ENCODE measurements at regions not wholly inside any gene's neighbourhood (a gene's known extent, or its start where the extent isn't known, plus 50 kb on each side); places are given as distances from the start of the nearest gene placed in this dataset.

GRCh38 chr12:13373803-13374202, 177.3 kb downstream of the EMP1 start:
- Histone ChIP-seq H3K9ac (ENCODE audit: low read length in 2 of 2) (no peak overlapping the region), H3K27ac (ENCODE audit: low read length) (no peak overlapping the region), H3K27me3 (ENCODE audit: control insufficient read depth in 1 of 2, insufficient read depth in 2 of 2, low read length in 2 of 2) (no peaks in the 10 kb centered on the region), H3K4me3 (ENCODE audit: low read length in 2 of 2) (no peak overlapping the region), H3K9me3 (ENCODE audit: control insufficient read depth in 2 of 2, low read length in 2 of 2) (no peaks in the 10 kb centered on the region), H3K36me3 (ENCODE audit: control insufficient read depth in 2 of 2, insufficient read depth in 2 of 2, low read length in 2 of 2) (no peaks in the 10 kb centered on the region), H3K4me1 (ENCODE audit: control insufficient read depth, insufficient read depth, low read length) (peaks cover 20% of the 10 kb centered on the region)

DNA sequence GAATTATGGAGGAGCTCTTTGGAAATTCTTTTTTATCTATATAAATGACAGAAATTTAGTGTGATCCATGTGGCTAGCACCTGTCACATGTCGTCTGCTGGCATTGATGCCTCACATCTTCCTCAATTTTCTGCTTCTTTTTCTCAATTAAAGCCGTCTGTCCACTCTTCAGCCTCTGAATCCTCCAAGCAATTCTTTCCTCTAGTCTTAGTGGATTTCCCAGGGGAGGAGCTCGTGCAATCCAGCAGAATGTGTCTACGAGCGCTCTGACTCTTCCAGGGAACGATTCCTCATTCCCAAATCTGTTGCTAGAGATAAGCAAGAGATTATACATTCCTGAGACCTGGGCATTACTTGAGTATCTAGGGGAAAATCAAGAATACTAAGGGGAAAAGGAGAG, 176.6 kb downstream of the EMP1 start:
- Histone ChIP-seq H3K9me3 (ENCODE audit: control insufficient read depth in 2 of 2, low read length in 2 of 2) (no peaks in the 10 kb centered on the region), H3K9ac (ENCODE audit: low read length in 2 of 2) (no peak overlapping the region), H3K27ac (ENCODE audit: low read length) (no peak overlapping the region)

GRCh38 chr12:13372386-13372785, 175.9 kb downstream of the EMP1 start:
- no peak overlapping the region for H3K27ac ChIP-seq (ENCODE audit: low read length)
- no peaks in the 10 kb centered on the region for H3K36me3 ChIP-seq (ENCODE audit: control insufficient read depth in 2 of 2, insufficient read depth in 2 of 2, low read length in 2 of 2)
- H3K4me1 ChIP-seq (ENCODE audit: control insufficient read depth, insufficient read depth, low read length): peaks cover 20% of the 10 kb centered on the region
- no peak overlapping the region for H3K9ac ChIP-seq (ENCODE audit: low read length in 2 of 2)
- no peaks in the 10 kb centered on the region for H3K9me3 ChIP-seq (ENCODE audit: control insufficient read depth in 2 of 2, low read length in 2 of 2)
- H3K27me3 ChIP-seq (ENCODE audit: control insufficient read depth in 1 of 2, insufficient read depth in 2 of 2, low read length in 2 of 2): no peaks in the 10 kb centered on the region
- H3K4me3 ChIP-seq (ENCODE audit: low read length in 2 of 2): no peak overlapping the region

More for the DNA sequence above, 176.6 kb downstream of the EMP1 start:
- H3K4me3 ChIP-seq (ENCODE audit: low read length in 2 of 2): no peak overlapping the region
- no peaks in the 10 kb centered on the region for H3K36me3 ChIP-seq (ENCODE audit: control insufficient read depth in 2 of 2, insufficient read depth in 2 of 2, low read length in 2 of 2)
- no peaks in the 10 kb centered on the region for H3K27me3 ChIP-seq (ENCODE audit: control insufficient read depth in 1 of 2, insufficient read depth in 2 of 2, low read length in 2 of 2)
- H3K4me1 ChIP-seq (ENCODE audit: control insufficient read depth, insufficient read depth, low read length): peaks cover 20% of the 10 kb centered on the region

- H3K9ac ChIP-seq (ENCODE audit: low read length in 2 of 2): no peak overlapping the region
- peaks cover 20% of the 10 kb centered on the region for H3K4me1 ChIP-seq (ENCODE audit: control insufficient read depth, insufficient read depth, low read length)
- no peak overlapping the region for H3K4me3 ChIP-seq (ENCODE audit: low read length in 2 of 2)
- H3K27me3 ChIP-seq (ENCODE audit: control insufficient read depth in 1 of 2, insufficient read depth in 2 of 2, low read length in 2 of 2): no peaks in the 10 kb centered on the region
- H3K9me3 ChIP-seq (ENCODE audit: control insufficient read depth in 2 of 2, low read length in 2 of 2): no peaks in the 10 kb centered on the region
- H3K27ac ChIP-seq (ENCODE audit: low read length): no peak overlapping the region
- H3K36me3 ChIP-seq (ENCODE audit: control insufficient read depth in 2 of 2, insufficient read depth in 2 of 2, low read length in 2 of 2): no peaks in the 10 kb centered on the region
Measured at GRCh38 chr12:13371797-13372196, 175.3 kb downstream of the EMP1 start.

DNA sequence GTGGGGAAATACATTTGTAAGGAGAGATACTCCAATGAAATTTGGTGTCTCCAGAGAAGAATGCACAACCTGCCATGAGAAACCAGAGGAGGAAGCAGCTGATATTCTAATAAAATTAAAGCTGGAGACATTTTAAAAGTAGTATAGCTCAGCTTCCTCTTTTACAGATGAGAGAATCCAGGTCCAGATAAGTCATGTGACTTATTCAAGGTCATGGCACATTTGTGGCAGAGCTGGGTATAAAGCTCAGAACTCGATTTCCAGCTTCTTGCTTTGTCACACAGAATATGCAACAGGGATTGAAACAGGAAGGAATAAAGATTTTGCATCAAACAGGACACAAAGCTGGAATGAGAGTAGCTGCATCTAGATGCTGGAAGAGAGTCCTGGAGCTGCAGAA, 174.8 kb downstream of the EMP1 start:
- no peaks in the 10 kb centered on the region for H3K36me3 ChIP-seq (ENCODE audit: control insufficient read depth in 2 of 2, insufficient read depth in 2 of 2, low read length in 2 of 2)
- no peak overlapping the region for H3K4me3 ChIP-seq (ENCODE audit: low read length in 2 of 2)
- no peaks in the 10 kb centered on the region for H3K27me3 ChIP-seq (ENCODE audit: control insufficient read depth in 1 of 2, insufficient read depth in 2 of 2, low read length in 2 of 2)

DNA sequence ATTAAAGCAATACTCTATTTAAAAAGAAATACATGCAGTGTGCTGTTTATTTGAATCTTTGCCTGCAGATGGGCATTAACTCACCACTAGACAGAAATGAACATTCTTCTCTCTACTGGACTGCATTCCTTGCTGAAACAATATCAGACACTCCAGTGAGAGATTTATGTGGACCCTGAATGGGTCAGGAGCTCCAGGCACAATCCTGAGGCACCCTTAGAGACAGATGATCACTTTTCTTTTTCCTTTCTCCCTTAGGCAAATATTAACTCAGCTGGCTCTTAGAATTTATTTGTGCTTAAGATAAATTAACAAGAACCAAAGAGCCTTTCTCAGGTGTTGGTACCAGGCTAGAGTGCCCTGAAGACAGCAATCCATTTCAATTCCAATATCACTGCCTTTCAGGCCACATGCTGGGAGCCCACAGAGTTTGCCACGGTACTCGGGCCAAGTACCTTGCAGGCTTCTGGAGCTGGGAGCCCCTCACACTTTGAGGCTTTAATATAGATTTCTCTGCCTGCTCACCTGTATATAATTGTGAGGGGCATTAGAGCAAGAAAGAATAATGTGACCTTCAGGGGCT, 173.0 kb downstream of the EMP1 start:
- H3K9ac ChIP-seq (ENCODE audit: low read length in 2 of 2): no peak overlapping the region
- H3K27ac ChIP-seq (ENCODE audit: low read length): no peak overlapping the region
- H3K4me3 ChIP-seq (ENCODE audit: low read length in 2 of 2): no peak overlapping the region
- H3K27me3 ChIP-seq (ENCODE audit: control insufficient read depth in 1 of 2, insufficient read depth in 2 of 2, low read length in 2 of 2): no peaks in the 10 kb centered on the region
- H3K36me3 ChIP-seq (ENCODE audit: control insufficient read depth in 2 of 2, insufficient read depth in 2 of 2, low read length in 2 of 2): no peaks in the 10 kb centered on the region
- no peaks in the 10 kb centered on the region for H3K9me3 ChIP-seq (ENCODE audit: control insufficient read depth in 2 of 2, low read length in 2 of 2)
- peaks cover 3% of the 10 kb centered on the region for H3K4me1 ChIP-seq (ENCODE audit: control insufficient read depth, insufficient read depth, low read length)

More for the DNA sequence above, 174.8 kb downstream of the EMP1 start:
- no peaks in the 10 kb centered on the region for H3K9me3 ChIP-seq (ENCODE audit: control insufficient read depth in 2 of 2, low read length in 2 of 2)
- H3K27ac ChIP-seq (ENCODE audit: low read length): no peak overlapping the region
- H3K9ac ChIP-seq (ENCODE audit: low read length in 2 of 2): no peak overlapping the region
- H3K4me1 ChIP-seq (ENCODE audit: control insufficient read depth, insufficient read depth, low read length): peaks cover 20% of the 10 kb centered on the region

GRCh38 chr12:13368971-13369370, 172.4 kb downstream of the EMP1 start:
- H3K27ac ChIP-seq (ENCODE audit: low read length): no peak overlapping the region
- no peaks in the 10 kb centered on the region for H3K9me3 ChIP-seq (ENCODE audit: control insufficient read depth in 2 of 2, low read length in 2 of 2)
- H3K27me3 ChIP-seq (ENCODE audit: control insufficient read depth in 1 of 2, insufficient read depth in 2 of 2, low read length in 2 of 2): no peaks in the 10 kb centered on the region
- no peaks in the 10 kb centered on the region for H3K36me3 ChIP-seq (ENCODE audit: control insufficient read depth in 2 of 2, insufficient read depth in 2 of 2, low read length in 2 of 2)
- peaks cover 3% of the 10 kb centered on the region for H3K4me1 ChIP-seq (ENCODE audit: control insufficient read depth, insufficient read depth, low read length)
- no peak overlapping the region for H3K9ac ChIP-seq (ENCODE audit: low read length in 2 of 2)
- no peak overlapping the region for H3K4me3 ChIP-seq (ENCODE audit: low read length in 2 of 2)

GRCh38 chr12:13368431-13368830, 171.9 kb downstream of the EMP1 start:
- no peaks in the 10 kb centered on the region for H3K36me3 ChIP-seq (ENCODE audit: control insufficient read depth in 2 of 2, insufficient read depth in 2 of 2, low read length in 2 of 2)
- no peak overlapping the region for H3K27ac ChIP-seq (ENCODE audit: low read length)
- no peak overlapping the region for H3K4me3 ChIP-seq (ENCODE audit: low read length in 2 of 2)
- no peaks in the 10 kb centered on the region for H3K27me3 ChIP-seq (ENCODE audit: control insufficient read depth in 1 of 2, insufficient read depth in 2 of 2, low read length in 2 of 2)
- no peak overlapping the region for H3K9ac ChIP-seq (ENCODE audit: low read length in 2 of 2)
- H3K9me3 ChIP-seq (ENCODE audit: control insufficient read depth in 2 of 2, low read length in 2 of 2): no peaks in the 10 kb centered on the region
- peaks cover 3% of the 10 kb centered on the region for H3K4me1 ChIP-seq (ENCODE audit: control insufficient read depth, insufficient read depth, low read length)

GRCh38 chr12:13367973-13368372, 171.4 kb downstream of the EMP1 start:
- H3K36me3 ChIP-seq (ENCODE audit: control insufficient read depth in 2 of 2, insufficient read depth in 2 of 2, low read length in 2 of 2): no peaks in the 10 kb centered on the region
- no peak overlapping the region for H3K9ac ChIP-seq (ENCODE audit: low read length in 2 of 2)
- no peaks in the 10 kb centered on the region for H3K4me1 ChIP-seq (ENCODE audit: control insufficient read depth, insufficient read depth, low read length)
- no peak overlapping the region for H3K27ac ChIP-seq (ENCODE audit: low read length)
- H3K9me3 ChIP-seq (ENCODE audit: control insufficient read depth in 2 of 2, low read length in 2 of 2): no peaks in the 10 kb centered on the region
- H3K4me3 ChIP-seq (ENCODE audit: low read length in 2 of 2): no peak overlapping the region
- no peaks in the 10 kb centered on the region for H3K27me3 ChIP-seq (ENCODE audit: control insufficient read depth in 1 of 2, insufficient read depth in 2 of 2, low read length in 2 of 2)

- no peak overlapping the region for H3K4me3 ChIP-seq (ENCODE audit: low read length in 2 of 2)
- no peaks in the 10 kb centered on the region for H3K4me1 ChIP-seq (ENCODE audit: control insufficient read depth, insufficient read depth, low read length)
- H3K27ac ChIP-seq (ENCODE audit: low read length): no peak overlapping the region
- no peaks in the 10 kb centered on the region for H3K9me3 ChIP-seq (ENCODE audit: control insufficient read depth in 2 of 2, low read length in 2 of 2)
- H3K9ac ChIP-seq (ENCODE audit: low read length in 2 of 2): no peak overlapping the region
- no peaks in the 10 kb centered on the region for H3K36me3 ChIP-seq (ENCODE audit: control insufficient read depth in 2 of 2, insufficient read depth in 2 of 2, low read length in 2 of 2)
- H3K27me3 ChIP-seq (ENCODE audit: control insufficient read depth in 1 of 2, insufficient read depth in 2 of 2, low read length in 2 of 2): no peaks in the 10 kb centered on the region
Measured at GRCh38 chr12:13365748-13366366, 169.3 kb downstream of the EMP1 start.

GRCh38 chr12:13362260-13362841, 165.8 kb downstream of the EMP1 start:
- Histone ChIP-seq H3K9ac (ENCODE audit: low read length in 2 of 2) (no peak overlapping the region), H3K9me3 (ENCODE audit: control insufficient read depth in 2 of 2, low read length in 2 of 2) (no peaks in the 10 kb centered on the region), H3K27ac (ENCODE audit: low read length) (no peak overlapping the region), H3K36me3 (ENCODE audit: control insufficient read depth in 2 of 2, insufficient read depth in 2 of 2, low read length in 2 of 2) (no peaks in the 10 kb centered on the region), H3K4me3 (ENCODE audit: low read length in 2 of 2) (no peak overlapping the region), H3K27me3 (ENCODE audit: control insufficient read depth in 1 of 2, insufficient read depth in 2 of 2, low read length in 2 of 2) (no peaks in the 10 kb centered on the region), H3K4me1 (ENCODE audit: control insufficient read depth, insufficient read depth, low read length) (no peaks in the 10 kb centered on the region)
